ENCODE measurements at regions not wholly inside any gene's neighbourhood (a gene's known extent, or its start where the extent isn't known, plus 50 kb on each side); places are given as distances from the start of the nearest gene placed in this dataset.

DNA sequence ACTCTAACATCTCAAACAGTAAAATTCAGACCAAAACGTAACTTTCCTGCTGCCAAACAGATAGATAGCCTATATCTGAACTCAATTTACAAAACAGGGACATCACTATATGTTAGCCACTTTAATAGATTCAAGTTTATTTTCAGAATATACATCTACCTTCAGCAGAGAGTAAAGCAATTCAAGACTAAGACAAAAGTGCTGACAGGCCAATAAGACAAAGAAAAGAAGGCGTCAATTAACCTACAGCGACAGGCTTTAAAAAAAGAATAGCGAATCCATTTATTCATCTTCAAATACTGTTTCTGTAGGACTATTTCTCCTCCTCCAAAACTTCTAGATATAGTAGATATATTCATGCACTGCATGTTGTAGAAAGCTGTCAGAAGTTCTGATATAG lies 333.0 kb downstream of the GRB14 start:
- no peak for DNase-seq

DNA sequence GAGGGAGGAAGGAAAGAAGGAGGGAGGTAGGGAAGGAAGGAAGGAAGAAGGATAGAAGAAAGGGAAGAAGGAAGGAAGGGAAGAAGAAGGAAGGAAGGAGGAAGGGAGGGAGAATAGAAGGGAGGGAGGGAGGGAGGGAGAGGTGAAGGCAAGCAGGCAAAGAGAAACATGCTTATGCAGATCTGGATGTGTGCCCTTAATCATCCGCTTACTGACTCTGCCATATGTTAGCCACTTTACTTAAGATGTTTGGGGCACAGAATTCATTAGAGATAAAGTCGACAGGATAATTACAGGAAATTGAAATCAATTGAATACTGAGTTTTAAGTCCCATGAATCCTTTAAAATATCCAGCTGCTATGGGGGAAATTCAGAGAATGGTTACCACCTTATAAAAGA lies 334.2 kb downstream of the GRB14 start:
- DNase-seq = no peak

DNA sequence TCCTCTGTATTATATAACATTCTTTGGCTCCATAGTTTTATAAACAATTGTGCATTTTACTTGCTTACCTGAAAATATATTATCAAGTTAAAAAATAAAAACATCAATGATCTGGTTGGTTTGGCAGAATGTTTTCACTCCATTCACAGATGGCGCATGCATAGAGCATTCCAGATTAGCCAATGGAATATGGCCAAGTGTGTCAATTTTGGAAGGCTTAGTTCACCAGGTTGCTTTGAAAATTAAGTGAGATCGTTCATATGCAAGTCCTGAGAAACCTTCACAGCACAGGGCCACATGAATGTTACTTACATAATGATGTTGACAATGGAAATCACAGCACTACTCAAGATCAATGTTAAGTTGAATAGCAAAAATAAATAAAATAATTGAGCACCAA lies 335.7 kb downstream of the GRB14 start:
- DNase-seq = no peak

DNA sequence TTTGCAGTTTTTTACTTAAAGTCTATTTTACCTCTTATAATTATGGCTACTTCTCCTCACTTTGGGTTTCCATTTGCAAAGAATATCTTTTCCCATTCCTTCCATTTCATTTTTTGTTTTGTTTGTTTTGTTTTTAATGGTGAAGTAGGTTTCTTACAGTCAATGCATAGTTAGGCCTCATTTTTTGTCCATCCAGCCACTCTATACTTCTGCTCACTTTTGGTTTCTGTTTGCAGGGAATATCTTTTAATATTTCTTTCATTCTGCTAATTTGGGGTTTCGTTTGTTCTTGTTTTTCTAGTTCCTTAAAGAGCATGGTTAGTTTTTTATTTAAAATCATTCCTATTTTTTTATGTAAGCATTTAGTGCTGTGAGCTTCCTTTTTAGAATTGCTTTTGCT lies 339.4 kb downstream of the GRB14 start:
- no peak for DNase-seq

DNA sequence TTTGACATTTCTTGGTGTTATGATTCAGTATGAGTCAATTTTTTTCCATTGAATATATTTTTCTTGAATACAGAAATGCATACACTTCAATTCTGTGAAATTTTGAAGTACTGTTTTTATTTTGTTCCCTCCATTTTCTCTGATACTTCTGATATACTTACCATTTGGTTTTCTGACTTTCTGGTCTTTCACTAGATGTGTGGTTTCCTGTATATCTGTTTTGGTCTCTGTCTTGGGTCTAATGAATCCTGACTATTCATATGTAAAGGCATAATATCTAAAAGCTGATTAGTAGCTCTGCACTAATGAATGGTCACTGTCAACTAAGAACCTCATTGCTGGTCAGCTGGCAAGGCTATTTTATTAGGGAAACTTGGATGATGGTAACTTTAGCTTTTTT lies 345.6 kb downstream of the GRB14 start:
- DNase-seq = no peak

DNA sequence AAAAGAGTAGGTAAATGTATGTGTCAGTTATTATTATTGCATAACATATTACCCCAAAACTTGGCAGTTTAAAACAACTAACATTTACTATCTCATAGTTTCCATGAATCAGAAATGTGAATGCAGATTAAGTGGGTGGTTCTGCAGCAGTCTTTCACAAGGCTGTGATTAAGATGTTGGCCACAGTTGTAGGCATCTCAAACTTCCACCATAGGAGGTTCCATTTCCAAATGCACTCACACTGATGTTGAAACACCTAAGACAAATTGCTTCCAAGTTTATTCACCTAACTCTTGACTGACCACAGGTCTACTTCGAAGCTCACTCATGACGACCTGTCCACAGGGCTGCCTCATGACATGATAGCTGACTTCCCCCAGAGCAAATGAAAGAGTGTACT lies 360.8 kb downstream of the GRB14 start:
- no peak for DNase-seq

DNA sequence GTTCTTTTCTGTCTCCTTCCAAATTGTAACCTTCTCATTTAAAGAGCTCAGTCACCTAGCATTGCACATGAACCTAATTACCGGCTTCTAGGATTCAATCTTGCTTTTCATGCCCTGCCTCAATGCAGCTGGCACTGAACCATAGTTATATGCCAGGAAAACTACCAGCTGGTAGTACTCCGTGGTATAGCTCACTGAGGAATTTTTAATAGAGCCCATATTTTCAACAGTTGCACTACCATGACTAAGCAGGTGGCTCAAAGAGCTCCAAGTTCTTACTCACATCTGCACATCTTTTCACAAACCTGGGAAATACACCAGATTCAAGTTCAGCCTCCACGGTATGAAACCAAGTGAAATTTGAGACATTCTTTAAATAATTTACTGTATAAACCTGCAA lies 363.5 kb downstream of the GRB14 start:
- DNase-seq = no peak

DNA sequence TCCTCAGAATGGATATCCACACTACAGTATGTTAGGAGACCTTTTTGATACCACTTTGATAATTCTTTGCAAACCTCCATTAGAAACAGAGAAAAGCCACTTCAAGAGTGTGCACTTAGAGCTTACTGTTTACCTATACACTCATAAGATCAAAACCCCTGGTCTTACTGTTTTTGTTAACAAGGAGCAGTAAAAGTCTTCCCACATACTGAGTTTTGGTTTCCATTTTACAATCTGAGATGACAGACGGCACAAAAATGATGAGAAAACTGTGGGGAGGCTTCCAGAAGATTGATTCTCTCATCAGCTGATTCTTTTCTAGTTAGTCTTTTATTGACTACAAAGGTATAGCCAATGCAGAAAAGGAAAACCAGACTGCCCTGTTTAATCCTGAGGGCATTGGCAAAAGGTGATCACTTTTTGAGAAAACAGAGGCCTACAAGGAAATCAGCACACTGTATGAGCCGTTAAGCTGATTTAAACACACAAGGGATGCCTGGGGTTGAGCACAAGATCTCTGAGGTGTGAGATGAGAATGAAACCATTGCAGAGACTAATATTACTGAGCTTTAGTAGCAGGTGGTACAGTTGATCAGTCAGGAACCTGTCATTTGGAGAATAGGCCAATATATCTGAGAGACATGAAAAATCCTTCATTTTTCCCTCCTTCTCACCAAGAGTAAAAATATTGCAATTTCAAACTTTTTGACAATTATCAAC lies 368.6 kb downstream of the GRB14 start:
- no peak for DNase-seq

DNA sequence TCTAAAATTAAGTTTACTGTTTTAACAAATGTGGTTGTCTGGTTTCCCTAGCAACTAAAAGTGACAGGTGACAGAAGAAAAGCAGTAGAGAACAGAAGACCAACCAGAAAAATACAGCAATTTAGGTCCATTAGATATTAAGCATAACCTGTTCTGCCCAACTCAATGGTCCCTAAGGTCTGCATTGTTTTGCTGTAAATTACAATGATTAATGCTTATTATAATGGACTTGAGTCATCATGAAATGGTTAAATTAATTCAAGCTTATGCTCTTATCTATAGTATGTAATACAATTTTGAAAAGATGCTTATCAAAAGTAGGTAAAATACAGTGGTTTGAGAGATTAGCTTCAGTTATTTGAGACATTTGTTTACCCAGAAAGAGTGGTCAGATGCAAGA lies 378.0 kb downstream of the GRB14 start:
- DNase-seq = no peak

DNA sequence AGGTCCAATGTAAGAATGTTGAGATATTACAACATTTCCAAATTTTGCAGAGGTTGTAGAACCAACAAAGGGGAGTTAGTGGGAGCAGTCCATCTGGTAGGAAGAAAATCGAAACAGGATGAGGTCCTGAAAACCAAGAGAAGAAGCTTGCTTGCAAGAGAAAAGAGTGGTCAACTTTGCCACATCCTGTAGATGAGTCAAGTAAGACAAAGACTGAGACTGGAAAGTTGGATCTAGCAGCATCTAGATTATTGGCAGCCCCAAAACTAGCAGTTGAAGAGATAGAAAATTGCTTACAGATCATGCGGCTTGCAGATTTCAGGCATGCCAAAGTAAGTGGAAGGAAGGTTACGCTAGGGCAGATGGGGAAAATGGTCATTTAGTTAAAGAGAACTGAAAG lies 378.9 kb downstream of the GRB14 start:
- DNase-seq = no peak

DNA sequence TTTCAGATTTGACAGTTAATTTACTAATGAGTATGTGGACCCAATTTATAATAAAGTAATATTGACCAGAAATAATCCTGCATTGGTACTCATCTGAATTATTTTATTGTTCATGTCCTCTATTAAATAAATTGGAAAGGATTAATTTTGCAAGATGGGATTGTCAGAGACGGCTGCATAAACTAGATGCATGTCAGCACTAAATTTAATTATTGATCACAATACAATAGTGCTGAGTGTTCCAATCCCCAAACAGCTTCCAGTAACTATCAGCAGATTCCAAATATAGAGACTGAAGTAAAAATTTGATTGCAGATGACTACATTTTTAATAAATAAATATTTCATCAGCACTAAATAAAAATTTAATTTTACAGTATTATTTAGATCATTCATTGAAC lies 387.2 kb downstream of the GRB14 start:
- no peak for DNase-seq

DNA sequence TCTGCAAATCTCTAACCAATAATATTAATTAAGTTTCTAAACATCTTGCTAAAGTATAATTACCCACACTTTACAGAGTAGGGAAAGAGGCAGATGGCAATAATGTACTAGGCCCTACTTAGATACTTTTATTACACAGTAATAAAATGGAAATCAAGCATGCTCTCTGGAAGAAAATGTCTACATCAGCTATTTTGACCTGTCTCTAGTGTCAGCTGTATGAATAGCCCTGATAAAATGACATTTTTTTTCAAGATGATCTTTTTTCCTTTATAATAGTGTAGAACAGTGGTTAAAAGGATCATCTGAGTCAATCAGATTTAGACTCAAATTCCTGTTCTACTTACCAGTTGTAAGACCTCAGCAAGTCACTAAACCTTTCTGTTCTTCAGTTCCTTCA lies 397.3 kb downstream of the GRB14 start:
- no peak for DNase-seq

DNA sequence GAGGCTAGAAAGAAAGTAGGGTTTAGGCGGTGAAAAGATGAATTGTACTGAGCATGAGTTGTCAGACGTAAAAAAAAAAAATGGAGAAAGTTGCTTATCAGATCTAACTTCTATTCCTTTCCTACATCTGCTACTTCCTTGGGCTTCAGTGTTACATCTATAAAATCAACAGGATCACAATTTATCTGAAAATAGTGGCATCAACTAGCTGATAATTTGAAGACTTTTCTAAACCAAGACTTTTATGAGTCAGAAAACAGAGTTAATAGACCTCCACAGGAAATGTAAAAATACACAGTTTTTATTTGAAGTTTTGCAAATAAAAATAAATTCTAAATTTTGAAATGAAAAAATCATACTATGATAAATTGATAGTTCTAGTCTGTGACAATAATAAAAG lies 399.8 kb downstream of the GRB14 start:
- DNase-seq = no peak

DNA sequence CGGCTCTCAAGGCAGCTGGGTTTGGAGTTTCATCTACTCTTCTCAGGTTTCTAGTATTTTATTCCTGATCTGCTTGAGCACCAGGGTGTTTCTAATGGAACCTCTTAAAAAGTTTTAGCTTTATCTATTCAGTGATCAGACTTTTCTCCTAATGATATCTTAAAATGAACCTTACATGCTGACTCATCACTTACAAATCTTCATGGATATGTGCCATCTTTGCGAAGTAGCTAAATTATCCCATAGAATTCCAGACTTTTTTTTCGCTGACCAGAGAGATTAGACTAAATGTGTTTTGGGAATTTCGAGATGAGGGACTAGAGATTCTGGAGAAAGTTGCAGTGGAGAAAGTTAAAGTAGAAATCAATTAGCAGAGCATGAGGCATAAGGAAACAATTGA lies 401.0 kb downstream of the GRB14 start:
- DNase-seq = no peak

DNA sequence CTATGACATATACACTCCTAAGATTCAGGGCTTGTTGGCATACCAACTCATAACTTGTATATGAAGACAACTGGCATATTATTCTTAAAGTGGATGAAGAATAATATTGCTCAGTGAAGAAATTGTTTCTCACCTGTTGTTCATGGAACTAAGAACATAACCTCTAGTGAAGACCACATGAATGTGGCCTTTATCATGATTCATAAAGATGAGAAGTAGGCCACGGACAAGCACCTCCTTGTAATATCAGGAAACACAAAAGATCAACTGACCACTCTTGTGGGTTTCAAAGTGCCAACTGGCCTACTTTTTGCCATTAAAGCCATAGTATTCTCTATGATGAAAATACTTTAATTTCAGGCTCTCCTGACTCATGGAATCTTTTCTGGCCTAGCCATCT lies 407.4 kb downstream of the GRB14 start:
- no peak for DNase-seq

DNA sequence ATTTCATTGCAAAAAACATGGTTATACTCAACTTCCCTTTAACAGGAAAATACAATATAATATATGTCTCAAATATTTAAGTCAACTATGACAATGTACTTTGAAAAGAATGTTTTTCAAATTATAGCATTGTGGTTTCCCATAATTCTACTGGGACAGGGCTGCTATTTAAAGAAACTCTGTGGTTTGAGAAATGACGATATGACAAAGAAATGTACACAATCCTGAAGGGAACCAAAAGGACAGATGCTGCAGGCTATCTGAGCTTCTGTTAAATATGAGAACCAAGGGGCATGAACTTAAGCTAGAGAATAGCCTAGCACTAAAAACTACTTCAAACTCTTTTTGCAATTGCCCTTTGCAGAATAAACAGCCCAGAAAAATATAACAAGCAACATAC lies 415.9 kb downstream of the GRB14 start:
- peak; percentile 6 for DNase-seq

DNA sequence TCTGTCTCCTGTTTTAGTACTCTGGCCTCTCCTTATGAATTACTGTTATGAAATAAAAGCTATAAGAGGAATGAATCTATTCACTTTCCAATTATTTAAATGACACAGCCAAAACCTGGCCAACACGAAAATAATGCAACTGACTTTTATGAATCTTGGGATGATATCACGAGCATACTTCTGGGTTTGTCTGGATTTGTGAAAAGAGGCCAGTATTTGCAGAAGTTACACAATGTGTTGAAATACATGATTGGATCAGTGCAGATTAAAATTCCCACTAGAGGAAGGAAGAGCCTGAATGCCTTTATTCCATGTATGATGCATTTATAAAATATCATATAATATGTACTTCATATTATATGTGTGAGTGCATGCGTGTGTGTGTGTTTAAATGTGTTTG lies 418.2 kb downstream of the GRB14 start:
- DNase-seq = no peak

DNA sequence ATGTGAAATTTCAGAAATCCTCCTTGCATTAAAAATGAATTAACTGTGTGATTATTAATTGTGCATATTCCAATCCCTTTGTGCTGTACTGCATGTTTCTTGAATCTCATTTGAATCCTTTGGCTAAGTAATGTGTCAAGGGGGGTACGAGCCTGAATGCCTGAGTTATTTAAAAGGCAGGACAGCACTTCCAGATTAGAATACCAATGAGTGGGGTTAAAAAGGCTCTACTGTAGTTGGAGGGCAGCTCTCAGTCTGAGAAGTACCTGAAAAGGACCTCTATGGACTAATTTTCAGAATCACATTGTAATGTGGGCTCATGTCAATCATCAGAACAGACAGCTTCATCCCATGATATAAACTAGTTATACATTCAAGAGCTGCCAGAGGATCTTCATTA lies 423.0 kb downstream of the GRB14 start:
- no peak for DNase-seq

DNA sequence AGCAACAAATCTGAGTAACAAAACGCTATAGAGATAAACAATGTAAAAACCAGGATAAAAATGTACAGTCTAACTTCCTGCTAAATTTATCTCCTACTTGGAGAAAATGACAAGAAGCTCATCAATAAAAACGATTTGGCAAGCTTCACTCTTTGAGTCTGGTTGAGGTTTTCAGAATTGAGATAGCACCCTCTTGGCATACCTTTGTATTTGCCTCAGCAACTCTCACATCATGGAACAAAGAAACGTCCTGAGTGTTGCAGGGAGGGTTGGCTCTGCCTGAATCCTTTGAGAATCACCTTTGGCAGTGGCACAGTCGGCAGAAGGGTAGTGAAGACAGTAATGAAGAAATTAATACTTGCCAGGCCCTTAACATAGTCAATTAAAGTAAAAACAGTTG lies 430.6 kb downstream of the GRB14 start:
- no peak for DNase-seq

DNA sequence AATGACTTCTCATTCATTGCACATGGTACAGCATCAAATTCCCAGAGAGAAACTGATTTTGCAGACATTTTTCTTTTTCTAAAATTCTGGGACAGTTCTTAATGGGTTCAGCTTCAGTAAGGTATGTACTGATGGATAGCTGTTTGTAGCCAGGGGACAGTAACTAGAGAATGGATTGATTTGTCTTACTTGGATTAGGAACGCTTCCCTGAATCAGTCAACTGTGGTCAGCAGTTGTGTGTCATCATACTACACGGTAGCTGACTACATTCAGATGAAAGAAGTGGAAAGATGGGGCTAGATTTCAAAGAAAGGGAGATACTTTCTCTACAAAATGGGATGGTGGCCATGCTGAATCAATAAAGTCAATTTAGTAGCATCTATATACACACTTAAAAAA lies 431.4 kb downstream of the GRB14 start:
- no peak for DNase-seq

DNA sequence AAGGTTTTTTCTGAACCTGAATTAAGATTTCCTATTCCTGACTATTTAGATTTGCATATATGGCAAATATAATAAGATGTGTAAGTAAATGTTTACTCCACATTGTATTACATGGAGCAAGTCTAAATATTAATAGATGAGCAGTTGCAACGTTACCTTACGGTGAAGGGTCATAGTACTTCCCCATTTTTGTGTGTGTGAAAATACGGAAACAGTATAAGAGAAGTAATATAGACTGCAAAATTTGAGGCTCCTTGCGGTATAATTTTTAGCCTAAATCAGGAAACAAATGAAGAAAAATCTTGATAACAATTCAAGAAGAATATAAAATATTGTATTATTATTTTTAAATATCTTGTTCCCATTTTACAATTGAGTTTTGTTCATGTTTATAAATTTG lies 434.2 kb downstream of the GRB14 start:
- DNase-seq = peak; percentile 25

DNA sequence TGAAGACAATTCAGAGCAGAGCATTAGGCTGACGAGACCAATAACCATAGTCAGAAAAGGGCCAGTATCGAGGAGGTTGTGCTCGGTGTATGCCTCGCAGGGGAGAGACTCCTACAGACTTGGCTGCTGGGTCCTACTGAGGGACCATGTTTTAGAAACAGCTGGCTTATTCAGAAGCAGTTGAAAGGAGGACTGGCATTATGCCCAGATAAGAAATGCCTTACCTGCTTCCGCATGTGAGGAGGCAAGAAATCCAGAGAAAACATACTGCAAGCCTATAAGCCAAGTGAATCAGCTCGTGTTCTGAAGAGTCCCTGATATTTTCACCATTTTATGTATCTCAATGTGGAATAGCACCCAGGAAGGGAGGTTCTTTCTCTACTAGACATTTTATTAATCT lies 434.7 kb downstream of the GRB14 start:
- DNase-seq = no peak

DNA sequence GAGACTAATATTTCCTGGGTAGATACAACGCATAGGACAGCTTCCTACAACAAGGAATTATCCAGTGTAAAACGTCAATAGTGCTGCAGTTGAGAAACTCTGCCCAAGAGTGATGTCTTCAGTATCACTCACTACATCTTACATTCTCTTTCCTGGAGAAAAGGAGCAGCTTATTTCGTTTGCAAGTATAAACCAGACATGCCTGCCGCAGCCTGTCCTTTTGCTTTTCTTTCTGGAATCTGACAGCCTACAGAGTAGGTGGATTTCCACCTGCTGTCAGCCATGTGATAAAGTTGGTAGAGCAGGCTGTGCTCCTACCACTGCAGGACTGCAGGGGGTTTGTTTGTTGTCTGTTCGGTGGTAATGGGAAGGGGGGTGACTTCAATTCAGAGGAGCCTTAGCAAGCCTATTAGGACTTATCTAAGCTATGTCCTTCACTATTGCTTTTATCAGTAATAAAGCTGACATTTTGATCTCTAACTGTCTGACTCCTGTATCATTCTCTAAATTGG lies 439.1 kb downstream of the GRB14 start:
- no peak for DNase-seq

DNA sequence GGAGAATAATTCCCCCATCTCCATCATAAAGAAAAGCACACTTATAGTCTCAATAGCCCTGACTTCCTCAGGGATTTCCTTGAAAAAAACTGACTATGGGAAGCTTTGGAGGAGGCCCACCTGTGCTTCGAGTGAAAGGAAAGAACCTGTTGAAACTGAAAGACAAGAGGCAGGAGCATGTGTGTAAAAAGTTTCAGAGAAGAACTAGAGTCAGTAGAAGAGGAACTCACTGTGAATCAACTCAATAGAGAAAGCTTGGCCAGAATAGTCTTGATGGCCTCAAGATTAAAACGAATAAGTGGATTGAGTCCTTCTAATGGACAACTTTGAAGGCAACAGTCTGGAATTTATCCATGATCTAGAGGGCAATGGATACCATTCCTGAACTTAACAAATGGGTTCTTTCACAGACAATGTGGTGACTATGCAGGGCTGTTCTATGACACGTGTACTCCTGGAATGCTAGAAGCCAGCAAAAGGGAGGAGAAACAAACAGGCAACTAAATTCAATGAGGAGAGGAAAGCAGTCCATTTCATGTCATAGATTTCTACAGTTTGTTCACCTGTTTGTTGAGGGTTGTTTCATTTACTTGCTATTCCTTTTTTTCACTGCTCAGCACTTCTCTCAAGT lies 442.3 kb downstream of the GRB14 start:
- DNase-seq = no peak

DNA sequence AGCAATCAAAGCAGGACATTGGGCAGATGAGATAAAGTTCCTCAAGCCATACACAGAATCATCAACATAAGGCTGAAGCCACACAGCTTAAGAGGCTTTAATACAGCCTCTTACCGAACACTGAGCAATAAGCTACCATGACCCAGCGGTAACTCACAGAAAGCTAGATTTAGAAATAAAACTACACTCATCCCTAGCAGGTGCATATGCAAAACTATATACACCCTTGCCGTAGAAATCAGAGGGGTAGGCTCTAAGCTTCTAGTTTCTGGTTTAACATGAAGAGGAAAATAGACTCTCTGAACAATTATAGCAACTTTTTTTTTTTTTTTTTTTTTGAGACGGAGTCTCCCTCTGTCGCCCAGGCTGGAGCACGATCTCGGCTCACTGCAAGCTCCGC lies 428.8 kb upstream of the FIGN start:
- no peak for DNase-seq
